ENCODE measurements at regions not wholly inside any gene's neighbourhood (a gene's known extent, or its start where the extent isn't known, plus 50 kb on each side); places are given as distances from the start of the nearest gene placed in this dataset.

GRCh38 chr2:150369862-150370261 lies 117.6 kb downstream of the RND3 start:
- Histone ChIP-seq H3F3A (ENCODE audit: low read depth) (no peaks in the 10 kb centered on the region), H3K36me3 (ENCODE audit: insufficient read depth, low read length) (no peaks in the 10 kb centered on the region), H3K9me2 (replicated peaks; ENCODE audit: low read depth, low read length) (no peaks in the 10 kb centered on the region), H3K9ac (ENCODE audit: low read depth, low read length, poor library complexity, severe bottlenecking) (no peak overlapping the region), H3K4me2 (ENCODE audit: low read depth, low read length, poor library complexity, severe bottlenecking) (no peak overlapping the region), H3K27me3 (ENCODE audit: insufficient read depth, low read length, poor library complexity, severe bottlenecking) (no peaks in the 10 kb centered on the region), H3K4me3 (ENCODE audit: low read length, poor library complexity, severe bottlenecking) (no peak overlapping the region), H4K20me1 (ENCODE audit: insufficient read depth, low read length, poor library complexity, severe bottlenecking) (no peaks in the 10 kb centered on the region), H3K79me2 (ENCODE audit: insufficient read depth, low read length) (no peaks in the 10 kb centered on the region), H3K4me1 (ENCODE audit: insufficient read depth, low read length, poor library complexity, severe bottlenecking) (no peaks in the 10 kb centered on the region), H2AFZ (ENCODE audit: low read length) (no peak overlapping the region), H3K9me3 (ENCODE audit: insufficient read depth, low read depth, low read length) (no peaks in the 10 kb centered on the region)
- TF ChIP-seq, protein P1, sequence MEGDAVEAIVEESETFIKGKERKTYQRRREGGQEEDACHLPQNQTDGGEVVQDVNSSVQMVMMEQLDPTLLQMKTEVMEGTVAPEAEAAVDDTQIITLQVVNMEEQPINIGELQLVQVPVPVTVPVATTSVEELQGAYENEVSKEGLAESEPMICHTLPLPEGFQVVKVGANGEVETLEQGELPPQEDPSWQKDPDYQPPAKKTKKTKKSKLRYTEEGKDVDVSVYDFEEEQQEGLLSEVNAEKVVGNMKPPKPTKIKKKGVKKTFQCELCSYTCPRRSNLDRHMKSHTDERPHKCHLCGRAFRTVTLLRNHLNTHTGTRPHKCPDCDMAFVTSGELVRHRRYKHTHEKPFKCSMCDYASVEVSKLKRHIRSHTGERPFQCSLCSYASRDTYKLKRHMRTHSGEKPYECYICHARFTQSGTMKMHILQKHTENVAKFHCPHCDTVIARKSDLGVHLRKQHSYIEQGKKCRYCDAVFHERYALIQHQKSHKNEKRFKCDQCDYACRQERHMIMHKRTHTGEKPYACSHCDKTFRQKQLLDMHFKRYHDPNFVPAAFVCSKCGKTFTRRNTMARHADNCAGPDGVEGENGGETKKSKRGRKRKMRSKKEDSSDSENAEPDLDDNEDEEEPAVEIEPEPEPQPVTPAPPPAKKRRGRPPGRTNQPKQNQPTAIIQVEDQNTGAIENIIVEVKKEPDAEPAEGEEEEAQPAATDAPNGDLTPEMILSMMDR (conservative IDR thresholded peaks at IDR 0.05; ENCODE audit: low read length), result no peak
- no peak for TF ChIP-seq EZH2phosphoT487 (IDR thresholded peaks at IDR 0.05; ENCODE audit: borderline replicate concordance)

DNA sequence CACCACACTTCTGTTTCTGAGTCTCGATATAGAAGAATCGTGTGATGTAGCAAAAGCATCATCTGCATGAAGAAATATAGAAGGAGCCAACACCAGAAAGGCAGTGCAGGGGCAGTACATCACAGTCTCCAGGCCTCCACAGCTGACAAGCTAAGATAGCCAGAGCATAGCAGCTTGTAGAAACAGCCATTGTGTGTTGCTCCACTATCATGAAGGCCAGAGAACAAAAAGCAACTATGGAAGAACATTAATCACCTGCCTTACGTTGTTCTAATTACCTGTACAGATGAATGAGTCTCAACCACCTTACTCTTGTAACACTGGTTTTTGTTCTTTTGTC lies 129.0 kb downstream of the RND3 start:
- Histone ChIP-seq H3K27me3 (ENCODE audit: insufficient read depth, low read length, poor library complexity, severe bottlenecking) (no peaks in the 10 kb centered on the region), H4K20me1 (ENCODE audit: insufficient read depth, low read length, poor library complexity, severe bottlenecking) (no peaks in the 10 kb centered on the region), H3K4me2 (ENCODE audit: low read depth, low read length, poor library complexity, severe bottlenecking) (no peak overlapping the region), H3K4me3 (ENCODE audit: low read length, poor library complexity, severe bottlenecking) (no peak overlapping the region), H3K4me1 (ENCODE audit: insufficient read depth, low read length, poor library complexity, severe bottlenecking) (no peaks in the 10 kb centered on the region), H3K79me2 (ENCODE audit: insufficient read depth, low read length) (no peaks in the 10 kb centered on the region), H3K36me3 (ENCODE audit: insufficient read depth, low read length) (no peaks in the 10 kb centered on the region), H3K9me3 (ENCODE audit: insufficient read depth, low read depth, low read length) (no peaks in the 10 kb centered on the region), H2AFZ (ENCODE audit: low read length) (no peak overlapping the region), H3F3A (ENCODE audit: low read depth) (no peaks in the 10 kb centered on the region), H3K9me2 (replicated peaks; ENCODE audit: low read depth, low read length) (no peaks in the 10 kb centered on the region), H3K9ac (ENCODE audit: low read depth, low read length, poor library complexity, severe bottlenecking) (no peak overlapping the region)
- TF ChIP-seq EZH2phosphoT487 (IDR thresholded peaks at IDR 0.05; ENCODE audit: borderline replicate concordance), result no peak
- TF ChIP-seq, protein P1 (conservative IDR thresholded peaks at IDR 0.05; ENCODE audit: low read length), result no peak

DNA sequence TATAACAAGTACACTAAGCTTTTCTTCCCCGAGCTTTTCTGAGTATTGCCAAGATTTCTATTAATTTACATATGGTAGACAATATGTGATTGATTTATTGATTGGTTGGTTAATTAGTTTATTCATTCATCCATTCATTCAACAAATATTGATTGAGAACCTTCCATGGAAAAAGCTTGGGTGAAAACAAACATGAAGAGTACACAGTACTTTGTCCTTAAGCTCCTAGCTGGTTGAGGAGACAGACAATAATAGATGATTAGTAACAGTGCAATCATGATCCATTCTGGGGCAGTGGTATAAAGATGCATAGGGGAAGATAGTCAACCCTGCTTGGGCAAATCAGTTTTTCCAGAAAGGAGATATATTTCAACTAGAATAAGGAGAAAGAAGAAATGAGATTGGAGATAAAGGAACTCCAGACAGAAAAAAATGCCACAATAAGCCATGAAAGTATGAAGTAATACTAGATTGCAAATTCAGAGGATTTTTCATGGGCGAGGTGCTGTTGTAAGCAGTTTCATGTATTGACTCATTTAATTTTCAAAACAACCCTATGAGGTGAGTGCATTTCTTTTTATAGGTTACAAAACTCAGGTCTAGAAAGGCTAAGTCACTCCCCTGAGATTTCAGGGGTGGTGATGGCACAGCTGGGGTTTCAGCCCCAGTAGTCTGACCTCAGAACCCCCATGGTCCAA lies 129.5 kb downstream of the RND3 start:
- no peak for TF ChIP-seq EZH2phosphoT487 (IDR thresholded peaks at IDR 0.05; ENCODE audit: borderline replicate concordance)
- TF ChIP-seq, protein P1 (conservative IDR thresholded peaks at IDR 0.05; ENCODE audit: low read length), result no peak
- Histone ChIP-seq H3K9me3 (ENCODE audit: insufficient read depth, low read depth, low read length) (no peaks in the 10 kb centered on the region), H3K4me3 (ENCODE audit: low read length, poor library complexity, severe bottlenecking) (no peak overlapping the region), H3K4me1 (ENCODE audit: insufficient read depth, low read length, poor library complexity, severe bottlenecking) (no peaks in the 10 kb centered on the region), H4K20me1 (ENCODE audit: insufficient read depth, low read length, poor library complexity, severe bottlenecking) (no peaks in the 10 kb centered on the region), H2AFZ (ENCODE audit: low read length) (no peak overlapping the region), H3K9me2 (replicated peaks; ENCODE audit: low read depth, low read length) (no peaks in the 10 kb centered on the region), H3K36me3 (ENCODE audit: insufficient read depth, low read length) (no peaks in the 10 kb centered on the region), H3K79me2 (ENCODE audit: insufficient read depth, low read length) (no peaks in the 10 kb centered on the region), H3K27me3 (ENCODE audit: insufficient read depth, low read length, poor library complexity, severe bottlenecking) (no peaks in the 10 kb centered on the region), H3F3A (ENCODE audit: low read depth) (no peaks in the 10 kb centered on the region), H3K4me2 (ENCODE audit: low read depth, low read length, poor library complexity, severe bottlenecking) (no peak overlapping the region), H3K9ac (ENCODE audit: low read depth, low read length, poor library complexity, severe bottlenecking) (no peak overlapping the region)

Data from Loucy (cell line).